GM19324 (cell line): ENCODE measurements at regions not wholly inside any gene's neighbourhood (a gene's known extent, or its start where the extent isn't known, plus 50 kb on each side); places are given as distances from the start of the nearest gene placed in this dataset.

Experiments
- ATAC-seq: cut with Tn5 transposase; IDR thresholded peaks from one replicate; pipeline ENCODE4 v1.9.1; 2021; ENCODE audit warnings: mild to moderate bottlenecking, moderate library complexity; ENCODE audit not compliant: unreplicated experiment, low FRiP score

DNA sequence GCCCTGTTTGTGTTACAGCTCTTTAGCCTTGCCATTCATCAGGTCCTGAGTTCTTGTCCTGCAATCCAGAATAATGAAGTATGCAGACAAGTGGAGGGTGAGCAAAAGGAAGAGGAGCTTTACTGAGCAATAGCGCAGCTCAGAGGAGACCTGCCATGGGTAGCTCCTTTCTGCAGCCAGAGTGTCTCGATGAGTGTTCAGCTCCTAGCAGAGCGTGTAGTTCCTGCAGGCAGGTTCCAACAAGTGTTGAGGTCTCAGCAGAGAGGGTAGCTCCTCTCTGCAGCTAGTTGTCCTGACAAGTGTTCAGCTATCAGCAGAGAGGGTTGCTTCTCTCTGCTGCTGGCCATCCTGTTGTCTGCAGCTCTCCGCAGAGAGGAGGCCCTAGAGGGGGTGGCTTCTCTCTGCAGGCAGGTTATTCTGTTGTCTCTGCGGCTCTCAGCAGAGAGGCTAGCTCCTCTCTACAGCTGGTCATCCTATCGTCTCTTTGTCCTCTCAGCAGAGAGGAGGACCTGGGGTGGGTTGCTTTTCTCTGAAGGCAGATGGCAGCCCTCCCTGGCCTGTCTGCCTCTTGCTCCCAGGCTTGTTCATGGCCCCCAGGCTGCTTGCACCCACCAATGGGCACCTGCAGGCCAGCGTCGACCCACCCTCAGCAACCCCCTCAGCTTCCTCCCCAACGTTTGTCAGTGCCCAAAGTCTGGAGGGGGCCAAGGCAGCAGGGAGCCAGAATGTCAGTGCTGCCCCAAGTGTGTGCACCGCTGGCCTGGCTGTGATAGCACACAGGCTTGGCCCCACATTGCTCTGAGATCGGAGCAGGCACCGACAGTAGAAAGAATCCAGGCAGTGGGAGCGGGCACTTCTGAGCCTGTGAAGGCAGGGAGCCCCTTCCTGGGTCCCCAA lies 112.5 kb upstream of the RUNX3 start:
- ATAC-seq: no peak

GRCh38 chr1:25041916-25042315 lies 111.8 kb upstream of the RUNX3 start:
- ATAC-seq: no peak

- ATAC-seq: no peak
Observed at GRCh38 chr1:25040122-25040685, 110.1 kb upstream of the RUNX3 start.

GRCh38 chr1:25039229-25039628 lies 109.2 kb upstream of the RUNX3 start:
- no peak for ATAC-seq

DNA sequence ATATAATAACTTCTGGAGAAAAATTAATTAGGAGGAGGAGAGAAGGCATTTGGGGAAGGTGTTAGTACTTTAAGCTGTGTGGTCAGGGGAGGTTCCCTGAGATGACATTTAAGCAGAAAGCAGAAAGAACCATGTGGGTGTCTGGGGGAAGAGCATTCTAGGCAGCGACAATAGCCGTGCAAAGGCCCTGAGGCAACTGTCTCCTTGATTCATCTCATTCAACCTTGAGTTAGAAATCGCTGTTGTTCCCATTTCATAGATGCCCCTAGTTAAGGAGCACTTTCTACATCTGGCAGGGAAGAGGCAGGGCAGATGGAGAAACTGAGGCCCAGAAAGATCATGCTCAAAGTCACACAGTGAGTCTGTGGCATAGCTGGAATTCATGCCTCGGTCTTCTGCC lies 108.6 kb upstream of the RUNX3 start:
- no peak for ATAC-seq

DNA sequence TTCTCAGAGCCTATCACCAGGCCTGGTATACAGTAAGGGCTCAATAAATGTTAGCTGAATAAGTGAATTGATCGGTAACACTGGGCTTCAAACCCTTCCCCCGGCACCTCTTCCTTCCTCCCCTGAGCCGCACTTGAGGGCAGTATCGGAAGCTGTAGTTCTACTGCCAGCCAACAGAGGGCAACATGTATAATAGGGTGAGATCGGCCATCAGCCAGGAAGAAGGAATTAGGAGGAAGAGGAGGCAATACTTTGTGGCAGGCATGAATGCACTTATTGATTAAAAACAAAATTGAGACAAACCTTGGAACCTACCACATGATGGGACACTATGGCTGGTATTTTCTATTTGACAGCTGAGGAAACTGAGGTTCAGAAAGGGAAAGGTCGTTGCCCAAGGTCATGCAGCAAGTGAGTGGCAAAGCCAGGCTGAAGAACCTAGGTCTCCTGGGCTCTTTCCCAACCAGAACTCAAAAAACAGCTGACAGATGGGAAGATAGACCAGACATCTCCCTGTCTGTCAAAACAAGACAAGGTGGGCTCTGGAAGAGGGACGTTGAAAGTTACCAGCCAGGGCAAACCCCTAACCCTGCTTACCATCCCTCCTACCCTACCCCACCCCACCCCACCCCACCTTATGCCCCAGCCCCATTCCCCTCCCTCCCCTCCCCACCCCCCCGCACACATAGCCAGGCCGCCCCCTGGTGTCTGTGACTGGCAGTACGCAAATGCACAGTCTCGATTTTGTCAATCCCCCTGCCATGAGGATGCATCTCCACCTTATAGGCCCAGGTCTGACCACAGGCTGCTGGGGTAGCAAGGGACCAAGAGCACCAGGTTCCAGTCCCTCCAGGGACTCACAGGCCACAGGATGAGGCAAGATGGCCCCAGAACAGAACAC lies 107.3 kb upstream of the RUNX3 start:
- no peak for ATAC-seq

GRCh38 chr1:25036117-25036546 lies 106.1 kb upstream of the RUNX3 start:
- no peak for ATAC-seq

GRCh38 chr1:25035523-25036116 lies 105.5 kb upstream of the RUNX3 start:
- ATAC-seq: no peak

GRCh38 chr1:25034736-25035522 lies 104.9 kb upstream of the RUNX3 start:
- no peak for ATAC-seq

DNA sequence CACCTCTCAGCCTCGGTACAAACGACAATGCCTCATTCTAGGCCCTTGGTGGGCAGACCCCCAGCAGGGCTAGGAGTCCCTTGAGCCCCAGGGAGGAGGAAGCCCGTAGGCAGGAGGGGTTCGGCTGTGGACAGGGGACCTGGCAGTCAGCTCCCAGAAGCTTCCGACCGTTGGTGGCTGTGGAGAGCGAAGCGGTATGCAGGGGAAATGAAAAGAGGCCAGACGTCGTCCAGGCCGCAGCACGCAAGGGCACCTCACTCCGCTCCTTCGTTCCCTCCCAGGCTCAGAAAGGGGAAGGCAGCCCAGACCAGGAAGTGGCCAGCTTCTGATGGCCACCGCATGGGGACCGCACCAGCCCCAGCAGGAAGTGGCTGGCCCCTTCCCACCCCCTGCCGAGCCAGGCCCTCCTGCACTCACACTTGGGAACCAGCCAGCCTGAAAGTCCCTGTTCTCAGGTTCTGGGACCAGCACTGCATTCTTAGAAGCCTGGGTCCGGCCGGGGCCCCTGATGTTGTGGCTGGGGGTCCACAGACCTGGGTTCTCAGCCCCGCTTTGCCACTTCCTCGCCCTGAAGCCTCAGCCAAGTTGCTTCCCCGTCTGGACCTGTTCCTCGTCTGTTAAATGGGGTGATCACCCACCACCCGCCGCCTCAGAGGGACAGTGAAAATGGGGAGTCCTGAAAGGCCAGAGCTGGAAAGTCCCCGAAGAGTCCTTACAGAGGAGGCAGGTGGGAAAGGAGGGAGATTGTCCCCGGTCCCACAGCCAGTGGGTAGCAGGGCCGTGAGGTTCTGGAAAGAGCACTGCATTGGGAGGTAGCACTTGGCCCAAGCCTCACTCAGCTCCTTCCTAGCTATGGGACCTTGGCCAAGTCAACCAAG lies 104.0 kb upstream of the RUNX3 start:
- ATAC-seq: no peak

DNA sequence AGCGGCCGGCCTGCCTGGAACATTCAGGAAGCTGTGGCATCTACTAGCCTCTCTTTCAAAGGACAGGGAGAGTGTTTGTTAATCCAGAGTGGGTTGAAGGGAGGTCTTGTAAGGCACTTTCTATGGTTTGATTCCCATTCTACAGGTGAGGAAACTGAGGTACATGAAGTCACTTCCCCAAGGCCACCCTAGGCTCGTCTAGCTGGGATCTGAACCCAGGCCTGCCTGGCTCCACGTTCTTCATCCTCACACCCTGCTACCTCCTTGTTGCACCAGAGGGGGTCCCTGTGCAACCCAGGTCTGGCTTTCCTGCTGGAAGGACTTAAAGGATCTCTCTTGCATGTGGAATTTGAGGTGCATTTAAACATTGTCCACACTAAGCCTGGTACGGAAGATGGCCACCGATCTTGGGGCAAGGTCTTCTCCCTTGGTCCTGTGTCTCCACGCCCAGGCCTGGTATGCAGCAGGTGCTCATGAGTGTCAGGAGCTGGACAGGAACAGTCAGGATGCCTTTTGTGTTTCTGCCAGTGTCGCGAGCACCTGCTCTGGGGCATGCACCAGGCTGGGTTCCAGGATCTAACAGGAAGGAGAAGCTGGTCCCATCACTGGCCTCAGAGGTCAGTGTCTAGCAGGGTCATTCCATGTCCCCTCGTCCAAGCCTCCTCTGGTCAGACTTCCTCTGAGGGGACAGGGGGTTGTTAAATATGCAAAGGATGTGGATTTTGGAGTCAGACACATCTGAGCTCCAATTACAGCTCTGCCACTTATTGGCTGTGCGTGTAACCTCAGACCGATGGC lies 103.2 kb upstream of the RUNX3 start:
- ATAC-seq: no peak

- ATAC-seq: peak; percentile 40
Observed at GRCh38 chr1:25031966-25032667, 102.0 kb upstream of the RUNX3 start.

GRCh38 chr1:25031601-25031965 lies 101.5 kb upstream of the RUNX3 start:
- no peak for ATAC-seq

- peak; percentile 40 for ATAC-seq
Observed at GRCh38 chr1:25030674-25031589, 100.9 kb upstream of the RUNX3 start.

- ATAC-seq: no peak
Observed at GRCh38 chr1:25030012-25030411, 99.9 kb upstream of the RUNX3 start.

DNA sequence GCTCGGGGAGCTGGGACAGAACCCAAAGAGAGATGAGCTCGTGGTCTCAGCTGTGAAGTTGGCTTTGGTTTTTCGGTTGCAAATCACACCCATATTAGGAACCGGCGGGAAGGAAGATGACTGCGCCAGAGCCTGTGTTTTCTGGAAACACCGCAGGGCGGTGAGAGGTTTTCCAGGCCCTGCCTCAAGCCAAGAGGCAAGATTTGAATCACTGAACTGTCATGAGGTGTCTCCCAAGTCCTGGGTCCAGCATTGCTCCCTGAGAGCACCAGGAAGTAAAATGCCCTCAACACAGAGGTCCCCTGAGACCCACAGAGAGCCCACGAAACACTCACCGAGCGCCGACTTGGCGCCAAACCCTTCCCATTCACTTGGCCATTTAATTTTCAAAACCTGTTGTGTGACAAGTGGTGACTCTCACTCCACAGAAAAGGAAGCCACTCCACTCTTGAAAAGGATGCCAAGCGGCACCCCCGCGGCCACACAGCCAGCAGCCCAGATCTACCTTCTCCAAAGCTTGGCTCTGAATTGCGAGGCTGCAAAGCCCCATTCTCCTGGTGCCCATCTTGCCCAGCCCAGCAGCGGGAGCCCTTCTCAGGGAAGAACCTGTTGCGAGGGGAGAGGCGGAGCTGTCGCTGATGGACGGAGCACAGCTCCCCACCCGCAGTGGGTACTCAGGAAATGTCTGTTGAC lies 99.0 kb upstream of the RUNX3 start:
- ATAC-seq: no peak
